ENCODE measurements at regions not wholly inside any gene's neighbourhood (a gene's known extent, or its start where the extent isn't known, plus 50 kb on each side); places are given as distances from the start of the nearest gene placed in this dataset.
"Not testable (repeated sequence)": the region's sequence is repeated elsewhere in the genome, so short reads cannot be mapped to it uniquely, and the experiment has no call there.

DNA sequence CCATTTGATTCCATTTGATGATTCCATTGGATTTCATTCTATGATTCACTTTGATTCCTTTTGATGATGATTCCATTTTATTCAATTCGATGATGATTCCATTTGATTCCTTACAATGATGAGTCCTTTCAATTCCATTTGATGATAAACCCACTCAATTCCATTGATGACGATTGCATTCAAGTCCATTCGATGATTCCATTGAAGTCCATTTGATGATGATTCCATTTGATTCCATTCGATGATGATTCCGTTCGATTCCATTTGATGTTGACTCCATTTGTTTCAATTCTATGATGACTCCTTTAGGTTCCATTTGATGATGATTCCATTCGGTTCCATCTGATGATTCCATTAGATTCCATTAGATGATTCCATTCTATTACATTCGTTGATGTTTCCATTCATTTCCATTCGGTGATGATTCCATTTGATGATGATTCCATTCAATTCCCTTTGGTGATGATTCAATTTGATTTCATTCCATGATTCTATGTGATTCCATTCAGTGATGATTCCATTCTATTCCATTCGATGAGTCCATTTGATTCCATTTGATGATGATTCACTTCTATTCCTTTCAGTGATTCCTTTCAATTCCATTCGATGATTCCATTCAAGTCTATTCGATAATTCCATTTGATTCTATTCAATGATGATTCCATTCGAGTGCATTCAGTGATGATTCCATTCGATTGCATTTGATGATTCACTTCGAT lies 1106.0 kb downstream of the RPIA start:
- no peak for DNase-seq (ENCODE audit: low read depth)

DNA sequence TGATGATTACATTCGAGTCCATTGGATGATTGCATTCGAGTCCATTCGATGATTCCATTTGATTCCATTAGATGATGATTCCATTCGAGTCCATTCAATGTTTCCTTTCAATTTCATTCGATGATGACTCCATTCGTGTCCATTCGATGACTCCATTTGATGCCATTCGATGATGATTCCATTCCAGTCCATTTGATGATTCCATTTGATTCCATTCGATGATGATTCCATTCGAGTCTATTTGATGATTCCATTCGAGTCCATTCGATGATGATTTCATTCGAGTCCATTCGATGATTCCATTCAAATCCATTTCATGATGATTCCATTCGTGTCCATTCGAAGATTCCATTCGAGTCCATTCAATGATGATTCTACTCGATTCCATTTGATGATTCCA lies 1109.7 kb downstream of the RPIA start:
- DNase-seq (ENCODE audit: low read depth), result not testable (repeated sequence)

DNA sequence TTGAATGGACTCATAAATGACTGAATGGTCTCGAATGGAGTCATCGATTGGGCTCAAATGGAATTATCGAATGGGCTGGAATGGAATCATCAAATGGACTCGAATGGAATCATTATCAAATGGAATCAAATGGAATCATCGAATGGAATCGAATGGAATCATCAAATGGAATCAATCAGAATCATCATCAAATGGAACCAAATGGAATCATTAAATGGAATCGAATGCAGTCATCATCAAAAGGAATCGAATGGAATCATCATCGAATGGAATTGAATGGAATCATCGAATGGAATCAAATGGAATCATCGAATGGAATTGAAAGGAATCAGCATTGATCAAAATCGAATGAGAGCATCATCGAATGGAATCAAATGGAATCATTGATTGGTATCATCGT lies 1114.9 kb downstream of the RPIA start:
- not testable (repeated sequence) for DNase-seq (ENCODE audit: low read depth)

DNA sequence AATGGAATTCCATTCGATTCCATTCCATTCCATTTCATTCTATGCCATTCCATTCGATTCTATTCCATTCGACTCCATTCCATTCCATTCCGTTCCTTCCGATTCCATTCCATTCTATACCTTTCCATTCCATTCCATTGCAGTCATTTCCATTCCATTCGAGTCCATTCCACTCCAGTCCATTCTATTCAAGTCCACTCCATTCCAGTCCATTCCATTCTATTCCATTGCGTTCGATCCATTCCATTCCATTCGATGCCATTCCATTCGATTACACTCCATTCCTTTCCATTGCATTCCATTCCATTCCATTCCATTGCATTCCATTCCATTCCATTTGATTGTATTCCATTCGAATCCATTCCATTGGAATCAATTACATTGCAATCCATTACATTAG lies 1119.8 kb downstream of the RPIA start:
- no peak for DNase-seq (ENCODE audit: low read depth)

DNA sequence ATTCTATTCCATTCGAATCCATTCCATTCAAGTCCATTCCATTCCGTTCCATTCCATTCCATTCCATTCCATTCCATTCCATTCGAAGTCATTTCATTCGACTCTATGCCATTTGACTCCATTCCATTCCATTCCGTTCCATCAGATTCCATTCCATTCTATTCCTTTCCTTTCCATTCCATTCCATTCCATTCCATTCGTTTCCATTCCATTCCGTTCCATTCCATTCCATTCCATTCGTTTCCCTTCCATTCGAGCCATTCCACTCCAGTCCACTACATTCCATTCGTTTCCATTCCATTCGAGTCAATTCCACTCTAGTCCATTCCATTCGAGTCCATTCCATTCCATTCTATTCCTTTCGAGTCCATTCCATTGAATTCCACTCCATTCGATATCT lies 1120.4 kb downstream of the RPIA start:
- DNase-seq (ENCODE audit: low read depth), result not testable (repeated sequence)

DNA sequence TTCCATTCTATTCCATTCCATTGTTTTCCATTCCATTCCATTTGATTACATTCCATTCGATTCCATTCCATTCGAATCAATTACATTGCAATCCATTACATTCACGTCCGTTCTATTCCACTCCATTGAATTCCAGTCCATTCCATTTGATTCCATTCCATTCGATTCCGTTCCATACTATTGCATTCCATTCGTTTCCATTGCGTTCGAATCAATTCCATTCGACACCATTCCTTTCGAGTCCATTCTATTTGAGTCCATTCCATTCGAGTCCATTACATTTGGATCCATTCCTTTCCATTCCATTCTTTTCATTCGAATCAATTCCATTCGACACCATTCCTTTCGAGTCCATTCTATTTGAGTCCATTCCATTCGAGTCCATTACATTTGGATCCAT lies 1122.9 kb downstream of the RPIA start:
- DNase-seq (ENCODE audit: low read depth), result not testable (repeated sequence)

DNA sequence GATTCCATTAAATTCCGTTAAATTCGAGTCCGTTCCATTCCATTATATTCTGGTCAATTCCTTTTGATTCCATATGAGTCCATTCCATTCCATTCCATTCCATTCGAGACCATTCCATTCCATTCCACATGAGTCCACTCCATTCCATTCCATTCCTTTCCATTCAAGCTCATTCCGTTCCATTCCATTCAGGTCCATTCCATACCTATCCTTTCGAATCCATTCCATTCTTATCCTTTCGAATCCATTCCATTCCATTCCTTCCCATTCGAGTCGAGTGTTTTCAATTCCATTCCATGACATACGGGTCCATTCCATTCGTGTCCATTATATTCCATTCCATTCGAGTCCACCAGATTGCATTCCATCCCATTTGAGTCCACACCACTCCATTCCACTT lies 1127.4 kb downstream of the RPIA start:
- DNase-seq (ENCODE audit: low read depth), result no peak

DNA sequence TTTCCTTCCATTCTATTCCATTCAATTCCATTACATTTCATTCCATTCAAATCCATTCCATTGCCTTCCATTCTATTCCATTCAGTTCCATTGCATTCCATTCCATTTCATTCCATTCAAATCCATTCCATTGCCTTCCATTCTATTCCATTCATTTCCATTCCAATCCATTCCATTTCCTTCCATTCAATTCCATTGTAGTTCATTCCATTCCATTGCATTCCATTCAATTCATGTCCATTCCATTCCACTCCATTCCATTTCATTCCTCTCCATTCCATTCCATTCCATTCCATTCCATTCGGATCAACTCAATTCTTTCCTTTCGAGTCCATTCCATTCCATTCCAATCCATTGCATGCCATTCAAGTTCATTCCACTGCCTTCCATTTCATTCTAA lies 1128.3 kb downstream of the RPIA start:
- DNase-seq (ENCODE audit: low read depth), result no peak

DNA sequence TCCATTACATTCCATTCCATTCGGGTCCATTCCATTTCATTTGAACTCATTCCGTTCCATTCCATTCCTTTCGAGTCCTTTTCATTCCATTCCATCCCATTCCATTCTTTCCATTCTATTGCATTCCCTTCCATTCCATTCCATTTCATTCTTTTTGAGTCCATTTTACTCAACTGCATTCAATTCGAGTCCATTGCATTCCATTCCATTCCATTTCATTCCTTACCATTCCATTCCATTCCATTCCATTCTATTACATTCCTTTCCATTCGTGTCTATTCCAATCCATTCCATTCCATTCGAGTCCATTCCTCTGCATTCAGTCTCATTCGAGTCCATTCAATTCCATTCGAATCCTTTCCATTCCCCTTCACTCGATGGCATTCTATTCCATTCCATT lies 1128.8 kb downstream of the RPIA start:
- DNase-seq (ENCODE audit: low read depth), result no peak

DNA sequence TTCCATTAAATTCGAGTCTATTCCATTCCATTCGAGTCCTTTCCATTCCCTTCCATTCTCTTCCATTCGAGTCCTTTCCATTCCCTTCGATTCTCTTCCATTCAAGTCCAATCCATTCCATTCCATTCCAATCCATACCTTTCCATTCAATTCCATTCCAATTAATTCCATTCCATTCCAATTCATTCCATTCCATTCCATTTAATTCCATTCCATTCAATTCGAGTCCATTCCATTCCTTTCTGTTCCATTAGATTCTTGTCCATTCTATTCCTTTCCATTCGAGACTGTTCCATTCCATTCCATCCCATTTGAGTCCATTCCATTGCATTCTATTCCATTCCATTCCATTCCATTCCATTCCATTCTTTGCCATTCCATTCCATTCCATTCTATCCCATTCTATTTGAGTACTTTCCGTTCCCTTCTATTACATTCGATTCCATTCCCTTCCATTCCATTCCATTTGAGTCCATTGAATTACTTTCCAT lies 1130.0 kb downstream of the RPIA start:
- DNase-seq (ENCODE audit: low read depth), result no peak

DNA sequence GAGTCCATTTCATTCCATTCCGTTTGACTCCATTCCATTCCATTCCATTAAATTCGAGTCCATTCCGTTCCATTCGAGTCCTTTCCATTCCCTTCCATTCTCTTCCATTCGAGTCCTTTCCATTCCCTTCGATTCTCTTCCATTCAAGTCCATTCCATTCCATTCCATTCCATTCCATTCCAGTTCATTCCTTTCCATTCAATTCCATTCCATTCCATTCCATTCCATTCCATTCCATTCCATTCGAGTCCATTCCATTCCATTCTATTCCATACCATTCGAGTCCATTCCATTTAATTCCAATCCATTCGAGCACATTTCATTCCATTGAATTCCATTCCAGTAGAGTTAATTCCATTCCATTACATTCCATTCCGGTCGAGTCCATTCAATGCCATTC lies 1130.9 kb downstream of the RPIA start:
- not testable (repeated sequence) for DNase-seq (ENCODE audit: low read depth)

DNA sequence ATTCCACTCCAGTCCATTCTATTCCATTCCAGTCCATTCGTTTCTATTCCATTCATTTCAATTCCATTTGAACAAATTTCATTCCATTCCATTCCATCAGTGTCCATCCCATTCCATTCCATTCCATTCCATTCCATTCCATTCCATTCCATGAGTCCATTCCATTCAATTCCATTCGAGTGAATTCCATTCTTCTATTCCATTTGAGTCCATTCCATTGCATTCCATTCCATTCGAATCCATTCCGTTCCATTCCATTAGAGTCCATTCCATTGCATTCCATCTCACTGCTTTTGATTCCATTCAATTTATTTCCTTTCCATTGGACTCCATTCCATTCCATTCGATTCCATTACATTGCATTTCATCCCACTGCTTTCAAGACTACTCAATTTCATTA lies 1132.1 kb downstream of the RPIA start:
- no peak for DNase-seq (ENCODE audit: low read depth)

DNA sequence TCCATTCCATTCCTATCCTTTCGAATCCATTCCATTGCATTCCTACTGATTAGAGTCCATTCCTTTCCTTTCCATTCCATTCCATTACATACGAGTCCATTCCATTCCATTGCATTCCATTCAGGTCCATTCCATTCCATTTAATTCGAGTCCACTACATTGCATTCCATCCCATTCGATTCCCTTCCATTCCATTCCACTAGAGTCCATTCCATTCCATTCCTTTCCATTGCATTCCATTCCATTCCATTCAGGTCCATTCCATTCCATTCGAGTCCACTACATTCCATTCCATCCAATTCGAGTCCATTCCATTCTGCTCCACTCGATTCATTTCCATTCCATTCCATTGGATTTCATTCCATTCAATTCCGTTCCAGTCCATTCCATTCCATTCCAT lies 1133.6 kb downstream of the RPIA start:
- DNase-seq (ENCODE audit: low read depth), result no peak

DNA sequence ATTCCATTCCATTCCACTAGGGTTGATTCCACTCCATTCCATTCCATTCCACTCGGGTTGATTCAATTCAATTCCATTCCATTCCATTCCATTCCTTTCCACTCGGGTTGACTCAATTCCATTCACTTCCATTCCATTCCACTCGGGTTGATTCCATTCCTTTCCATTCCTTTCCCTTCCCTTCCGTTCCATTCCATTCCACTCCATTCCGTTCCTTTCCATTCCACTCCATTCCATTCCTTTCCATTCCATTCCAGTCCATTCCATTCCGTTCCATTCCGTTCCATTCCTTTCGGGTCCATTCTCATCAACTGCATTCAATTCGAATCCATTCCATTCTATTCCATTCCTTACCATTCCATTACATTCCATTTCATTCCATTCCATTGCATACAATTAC lies 1135.3 kb downstream of the RPIA start:
- not testable (repeated sequence) for DNase-seq (ENCODE audit: low read depth)

DNA sequence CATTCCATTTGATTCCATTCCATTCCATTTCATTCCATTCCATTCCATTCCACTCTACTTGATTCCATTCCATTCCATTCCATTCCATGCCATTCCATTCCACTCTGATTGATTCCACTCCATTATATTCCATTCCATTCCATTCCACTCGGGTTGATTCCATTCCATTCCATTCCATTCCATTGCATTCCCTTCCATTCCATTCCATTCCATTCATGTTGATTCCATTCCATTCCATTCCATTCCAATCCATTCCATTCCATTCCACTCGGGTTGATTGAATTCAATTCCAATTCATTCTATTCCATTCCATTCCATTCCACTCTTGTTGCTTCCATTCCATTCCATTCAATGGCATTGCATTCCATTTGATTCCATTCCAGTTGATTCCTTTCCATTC lies 1136.4 kb downstream of the RPIA start:
- DNase-seq (ENCODE audit: low read depth), result not testable (repeated sequence)

DNA sequence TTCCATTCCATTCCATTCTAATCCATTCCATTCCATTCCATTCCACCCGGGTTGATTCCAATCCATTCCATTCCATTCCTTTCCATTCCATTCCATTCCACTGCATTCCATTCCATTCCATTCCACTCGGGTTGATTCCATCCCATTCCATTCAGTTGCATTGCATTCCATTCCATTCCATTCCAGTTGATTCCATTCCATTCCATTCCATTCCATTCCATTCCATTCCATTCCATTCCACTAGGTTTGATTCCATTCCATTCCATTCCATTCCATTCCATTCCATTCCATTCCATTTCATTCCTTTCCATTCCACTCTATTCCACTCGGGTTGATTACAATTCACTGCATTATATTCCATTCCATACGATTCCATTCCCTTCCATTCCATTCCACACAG lies 1136.9 kb downstream of the RPIA start:
- not testable (repeated sequence) for DNase-seq (ENCODE audit: low read depth)

DNA sequence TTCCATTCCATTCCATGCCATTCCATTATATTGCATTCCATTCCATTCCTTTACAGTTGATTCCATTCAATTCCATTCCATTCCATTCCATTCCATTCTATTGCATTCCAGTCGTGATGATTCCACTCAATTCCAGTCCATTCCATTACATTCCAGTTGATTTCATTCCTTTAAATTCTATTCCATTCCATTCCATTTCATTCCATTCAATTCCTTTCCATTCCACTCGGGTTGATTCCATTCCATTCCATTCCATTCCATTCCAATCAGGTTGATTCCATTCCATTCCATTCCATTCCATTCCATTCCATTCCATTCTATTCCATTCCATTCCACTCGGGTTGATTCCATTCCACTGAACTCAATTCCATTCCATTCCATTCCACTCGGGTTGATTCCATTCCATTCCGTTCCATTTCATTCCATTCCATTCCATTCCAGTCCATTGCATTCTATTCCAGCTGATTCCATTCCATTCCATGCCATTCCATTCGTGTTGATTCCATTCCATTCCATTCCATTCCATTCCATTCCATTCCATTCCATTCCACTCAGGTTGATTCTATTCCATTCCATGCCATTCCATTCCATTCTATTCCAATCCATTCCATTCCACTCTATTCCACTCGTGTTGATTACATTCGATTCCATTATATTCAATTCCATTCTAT lies 1137.6 kb downstream of the RPIA start:
- not testable (repeated sequence) for DNase-seq (ENCODE audit: low read depth)

DNA sequence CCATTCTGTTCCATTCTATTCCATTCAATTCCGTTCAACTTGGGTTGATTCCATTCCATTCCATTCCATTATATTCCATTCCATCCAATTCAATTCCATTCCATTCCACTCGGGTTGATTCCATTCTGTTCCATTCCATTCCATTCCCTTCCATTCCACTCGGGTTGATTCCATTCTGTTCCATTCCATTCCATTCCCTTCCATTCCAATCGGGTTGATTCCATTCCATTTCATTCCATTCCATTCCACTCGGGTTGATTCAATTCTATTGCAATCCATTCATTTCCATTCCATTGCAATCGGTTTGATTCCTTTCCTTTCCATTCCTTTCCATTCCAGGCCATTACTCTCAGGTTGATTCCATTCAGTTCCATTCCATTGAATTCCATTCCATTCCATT lies 1138.4 kb downstream of the RPIA start:
- DNase-seq (ENCODE audit: low read depth), result no peak

DNA sequence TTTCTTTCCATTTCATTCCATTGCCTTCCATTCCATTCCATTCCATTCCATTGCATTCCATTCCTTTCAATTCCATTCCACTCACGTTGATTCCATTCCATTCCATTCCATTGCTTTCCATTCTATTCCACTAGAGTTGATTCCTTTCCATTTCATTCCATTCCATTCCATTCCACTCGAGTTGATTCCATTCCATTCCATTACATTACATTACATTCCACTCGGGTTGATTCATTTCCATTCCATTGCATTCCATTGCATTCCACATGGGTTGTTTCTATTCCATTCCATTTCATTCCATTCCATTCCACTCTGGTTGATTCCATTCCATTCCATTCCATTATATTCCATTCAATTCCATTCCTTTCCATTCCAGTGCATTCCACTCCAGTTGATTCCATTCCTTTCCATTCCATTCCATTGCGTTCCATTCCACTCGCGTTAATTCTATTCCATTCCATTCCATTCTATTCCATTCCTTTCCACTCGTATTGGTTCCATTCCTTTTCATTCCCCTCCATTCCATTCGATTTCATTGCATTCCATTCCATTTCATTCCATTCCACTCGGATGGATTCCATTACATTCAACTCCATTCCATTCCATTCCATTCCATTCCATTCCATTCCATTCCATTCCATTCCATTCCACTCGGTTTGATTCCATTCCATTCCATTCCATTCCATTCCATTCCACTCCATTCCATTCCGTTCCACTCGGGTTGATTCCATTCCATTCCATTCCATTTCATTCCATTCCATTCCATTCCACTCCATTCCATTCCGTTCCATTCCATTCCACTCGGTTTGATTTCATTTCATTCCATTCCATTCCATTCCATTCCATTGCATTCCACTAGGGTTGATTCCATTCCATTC lies 1139.1 kb downstream of the RPIA start:
- DNase-seq (ENCODE audit: low read depth), result not testable (repeated sequence)

DNA sequence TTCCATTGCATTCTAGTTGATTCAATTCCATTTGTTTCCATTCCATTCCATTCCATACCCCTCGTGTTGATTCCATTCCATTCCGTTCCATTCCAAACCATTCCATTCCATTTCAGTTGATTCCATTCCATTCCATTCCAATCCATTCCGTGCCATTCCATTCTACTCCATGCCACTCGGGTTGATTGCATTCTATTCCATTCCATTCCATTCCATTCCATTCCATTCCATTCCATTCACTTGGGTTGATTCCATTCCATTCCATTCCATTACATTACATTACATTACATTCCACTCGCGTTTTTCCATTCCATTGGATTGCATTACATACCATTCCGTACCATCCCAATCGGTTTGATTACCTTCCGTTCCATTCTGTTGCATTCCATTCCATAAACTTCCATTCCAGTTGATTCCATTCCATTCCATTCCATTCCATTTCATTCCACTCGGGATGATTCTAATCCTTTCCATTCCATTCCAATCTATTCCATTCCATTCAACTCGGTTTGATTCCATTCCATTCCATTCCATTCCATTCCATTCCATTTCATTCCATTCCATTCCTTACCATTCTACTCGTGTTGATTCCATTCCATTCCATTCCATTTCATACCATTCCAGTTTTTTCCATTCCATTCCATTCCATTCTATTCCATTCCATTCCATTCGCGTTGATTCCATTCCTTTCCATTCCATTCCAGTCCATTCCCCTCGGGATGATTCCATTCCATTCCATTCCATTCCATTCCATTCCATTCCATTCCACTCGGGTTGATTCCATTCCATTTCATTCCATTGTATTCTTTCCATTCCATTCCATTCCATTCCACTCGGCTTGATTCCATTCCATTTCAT lies 1140.4 kb downstream of the RPIA start:
- DNase-seq (ENCODE audit: low read depth), result no peak

DNA sequence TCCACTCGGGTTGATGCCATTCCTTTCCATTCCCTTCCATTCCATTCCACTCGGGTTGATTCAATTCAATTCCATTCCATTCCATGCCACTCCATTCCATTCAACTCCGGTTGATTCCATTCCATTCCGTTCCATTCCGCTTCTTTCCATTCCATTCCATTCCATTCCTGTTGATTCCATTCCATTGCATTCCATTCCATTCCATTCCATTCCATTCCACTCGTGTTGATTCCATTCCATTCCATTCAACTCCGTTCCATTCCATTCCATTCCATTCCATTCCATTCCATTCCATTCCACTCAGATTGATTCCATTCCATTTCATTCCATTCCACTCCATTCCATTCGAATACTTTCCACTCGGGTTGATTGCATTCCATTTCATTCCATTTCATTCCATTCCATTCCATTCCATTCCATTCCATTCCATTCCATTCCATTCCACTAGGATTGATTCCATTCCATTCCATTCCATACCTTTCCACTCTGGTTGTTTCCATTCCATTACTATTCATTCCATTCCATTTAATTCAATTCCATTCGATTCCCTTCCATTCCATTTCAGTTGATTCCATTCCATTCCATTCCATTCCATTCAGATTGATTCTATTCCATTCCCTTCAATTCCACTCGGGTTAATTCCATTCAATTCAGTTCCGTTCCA lies 1141.8 kb downstream of the RPIA start:
- no peak for DNase-seq (ENCODE audit: low read depth)

Data from amniotic epithelial cell (primary cell).